Ascending aorta (tissue), 2 donors: ENCODE measurements at regions not wholly inside any gene's neighbourhood (a gene's known extent, or its start where the extent isn't known, plus 50 kb on each side); places are given as distances from the start of the nearest gene placed in this dataset.

Source experiments
- DNase-seq, 2 donors: peaks; one replicate each; pipeline ENCODE4 v3.0.0-alpha.2; 2019; ENCODE audit warnings: low spot score in 2 of 2
- H3K27ac ChIP-seq, 2 donors: fragments of 200-600 bp; sonication (generic); one replicate each; pipeline ENCODE4 v1.5.1; 2016 to 2017; ENCODE audit warnings: mild to moderate bottlenecking in 1 of 2
- H3K27me3 ChIP-seq: fragments of 200-600 bp; sonication (generic); one replicate; pipeline ENCODE4 v1.5.1; 2017
- H3K36me3 ChIP-seq, 2 donors: fragments of 200-600 bp; sonication (generic); one replicate each; pipeline ENCODE4 v1.5.1; 2016
- H3K4me1 ChIP-seq, 2 donors: fragments of 200-600 bp; sonication (generic); one replicate each; pipeline ENCODE4 v1.5.1; 2016 to 2017; ENCODE audit warnings: mild to moderate bottlenecking in 1 of 2
- H3K4me3 ChIP-seq, 2 donors: fragments of 200-600 bp; sonication (generic); one replicate each; pipeline ENCODE4 v1.5.1; 2016 to 2017; ENCODE audit warnings: mild to moderate bottlenecking in 1 of 2
- H3K9me3 ChIP-seq, 2 donors: fragments of 200-600 bp; sonication (generic); one replicate each; pipeline ENCODE4 v1.5.1; 2016
- CTCF ChIP-seq, 3 experiments: fragments of 200-600 bp in 2 of 3; fragments of 450-650 bp in 1 of 3; sonication (generic) in 2 of 3; IDR thresholded peaks; one replicate each; pipeline ENCODE4 v1.5.1; 2016 to 2019; ENCODE audit warnings: antibody characterized with exemption in 3 of 3, mild to moderate bottlenecking in 1 of 3, moderate library complexity in 1 of 3
- intact Hi-C: fragments of 100-400 bp; cut with DNase I; formaldehyde crosslinking; loops from one replicate; pipeline ENCODE4 v1.15.1; 2023

GRCh38 chr10:129402459-129402858, 64.6 kb upstream of the MGMT start:
- Histone ChIP-seq H3K27ac (no peak overlapping the region), H3K4me1 (no peaks in the 10 kb centered on the region), H3K4me3 (no peak overlapping the region), H3K9me3 (no peaks in the 10 kb centered on the region), H3K27me3 (no peaks in the 10 kb centered on the region), H3K36me3 (no peaks in the 10 kb centered on the region)
- intact Hi-C loops: no loop called here
- DNase-seq: no peak
- TF ChIP-seq CTCF (IDR thresholded peaks at IDR 0.05): no peak

- H3K4me1 ChIP-seq: no peaks in the 10 kb centered on the region
- no peaks in the 10 kb centered on the region for H3K36me3 ChIP-seq
- DNase-seq: no peak
- no peaks in the 10 kb centered on the region for H3K9me3 ChIP-seq
- intact Hi-C loops: no loop called here
- no peak for TF ChIP-seq CTCF (IDR thresholded peaks at IDR 0.05)
- H3K27me3 ChIP-seq: no peaks in the 10 kb centered on the region
- H3K4me3 ChIP-seq: no peak overlapping the region
- H3K27ac ChIP-seq: no peak overlapping the region
Observed at GRCh38 chr10:129404091-129404490, 63.0 kb upstream of the MGMT start.

GRCh38 chr10:129405389-129405788, 61.7 kb upstream of the MGMT start:
- intact Hi-C loops: no loop called here
- no peak for TF ChIP-seq CTCF (IDR thresholded peaks at IDR 0.05)
- H3K27ac ChIP-seq: no peak overlapping the region

GRCh38 chr10:129410688-129411392, 56.2 kb upstream of the MGMT start:
- H3K9me3 ChIP-seq: no peaks in the 10 kb centered on the region
- intact Hi-C loops: no loop called here
- TF ChIP-seq CTCF (IDR thresholded peaks at IDR 0.05): no peak
- H3K27ac ChIP-seq: no peak overlapping the region
- no peak for DNase-seq
- H3K4me3 ChIP-seq: no peak overlapping the region
- H3K27me3 ChIP-seq: no peaks in the 10 kb centered on the region
- H3K4me1 ChIP-seq: no peaks in the 10 kb centered on the region
- no peaks in the 10 kb centered on the region for H3K36me3 ChIP-seq

More at GRCh38 chr10:129405389-129405788, 61.7 kb upstream of the MGMT start:
- Histone ChIP-seq H3K9me3 (no peaks in the 10 kb centered on the region), H3K4me1 (no peaks in the 10 kb centered on the region), H3K36me3 (no peaks in the 10 kb centered on the region), H3K27me3 (no peaks in the 10 kb centered on the region), H3K4me3 (no peak overlapping the region)
- DNase-seq: no peak

GRCh38 chr10:129411393-129411705, 55.7 kb upstream of the MGMT start:
- no peak for DNase-seq
- H3K36me3 ChIP-seq: no peaks in the 10 kb centered on the region
- H3K27me3 ChIP-seq: no peaks in the 10 kb centered on the region
- no peaks in the 10 kb centered on the region for H3K9me3 ChIP-seq
- no peak for TF ChIP-seq CTCF (IDR thresholded peaks at IDR 0.05)
- intact Hi-C loops: no loop called here
- H3K27ac ChIP-seq: no peak overlapping the region
- H3K4me3 ChIP-seq: no peak overlapping the region
- no peaks in the 10 kb centered on the region for H3K4me1 ChIP-seq

- no peak for TF ChIP-seq CTCF (IDR thresholded peaks at IDR 0.05)
- no peaks in the 10 kb centered on the region for H3K9me3 ChIP-seq
- no peaks in the 10 kb centered on the region for H3K27me3 ChIP-seq
- intact Hi-C loops: no loop called here
- no peak overlapping the region for H3K4me3 ChIP-seq
- H3K36me3 ChIP-seq: no peaks in the 10 kb centered on the region
- no peak for DNase-seq
- no peak overlapping the region for H3K27ac ChIP-seq
- H3K4me1 ChIP-seq: no peaks in the 10 kb centered on the region
Observed at GRCh38 chr10:129411772-129412171, 55.3 kb upstream of the MGMT start.
